Right lobe of liver (tissue), 4 donors: ENCODE measurements at regions not wholly inside any gene's neighbourhood (a gene's known extent, or its start where the extent isn't known, plus 50 kb on each side); places are given as distances from the start of the nearest gene placed in this dataset.
A peak's percentile ranks its signal among the peaks of the same experiment; 100 is the strongest.
"Not testable (repeated sequence)": the region's sequence is repeated elsewhere in the genome, so short reads cannot be mapped to it uniquely, and the experiment has no call there.

ENCODE experiments used
- POLR2A ChIP-seq: fragments of 450-650 bp; IDR thresholded peaks from one replicate; pipeline ENCODE4 v1.6.1; 2017; ENCODE audit warnings: antibody characterized with exemption, mild to moderate bottlenecking
- TF ChIP-seq, protein P1 (sequence below), 4 donors: fragments of 200-600 bp in 3 of 4; fragments of 450-650 bp in 1 of 4; IDR thresholded peaks; one replicate each; pipeline versions ENCODE4 v1.5.1 to v1.8.0; 2016 to 2022; ENCODE audit warnings: antibody characterized with exemption in 4 of 4, mild to moderate bottlenecking in 2 of 4
- donor health status: DM: no; HTN: no; CAD: no.
- donor health status: DM: no; HTN: no; CAD: no.
- donor health status: DM: no; HTN: yes; CAD: no.

- TF ChIP-seq POLR2A, result peak; percentile 15
- TF ChIP-seq, protein P1, sequence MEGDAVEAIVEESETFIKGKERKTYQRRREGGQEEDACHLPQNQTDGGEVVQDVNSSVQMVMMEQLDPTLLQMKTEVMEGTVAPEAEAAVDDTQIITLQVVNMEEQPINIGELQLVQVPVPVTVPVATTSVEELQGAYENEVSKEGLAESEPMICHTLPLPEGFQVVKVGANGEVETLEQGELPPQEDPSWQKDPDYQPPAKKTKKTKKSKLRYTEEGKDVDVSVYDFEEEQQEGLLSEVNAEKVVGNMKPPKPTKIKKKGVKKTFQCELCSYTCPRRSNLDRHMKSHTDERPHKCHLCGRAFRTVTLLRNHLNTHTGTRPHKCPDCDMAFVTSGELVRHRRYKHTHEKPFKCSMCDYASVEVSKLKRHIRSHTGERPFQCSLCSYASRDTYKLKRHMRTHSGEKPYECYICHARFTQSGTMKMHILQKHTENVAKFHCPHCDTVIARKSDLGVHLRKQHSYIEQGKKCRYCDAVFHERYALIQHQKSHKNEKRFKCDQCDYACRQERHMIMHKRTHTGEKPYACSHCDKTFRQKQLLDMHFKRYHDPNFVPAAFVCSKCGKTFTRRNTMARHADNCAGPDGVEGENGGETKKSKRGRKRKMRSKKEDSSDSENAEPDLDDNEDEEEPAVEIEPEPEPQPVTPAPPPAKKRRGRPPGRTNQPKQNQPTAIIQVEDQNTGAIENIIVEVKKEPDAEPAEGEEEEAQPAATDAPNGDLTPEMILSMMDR (IDR thresholded peaks at IDR 0.05), result not testable (repeated sequence)
Measured at GRCh38 chrX:3872226-3872879, 158.9 kb upstream of the PRKX start.
